PFSK-1 (cell line): ENCODE measurements at regions not wholly inside any gene's neighbourhood (a gene's known extent, or its start where the extent isn't known, plus 50 kb on each side); places are given as distances from the start of the nearest gene placed in this dataset.

Experiments
- FOXP2 ChIP-seq: optimal IDR thresholded peaks from 2 replicates; pipeline ENCODE3; 2011; ENCODE audit warnings: borderline replicate concordance, control low read depth, inconsistent platforms; ENCODE audit not compliant: insufficient read depth; ENCODE audit errors: extremely low read length, extremely low read depth
- POLR2AphosphoS5 ChIP-seq: IDR thresholded peaks from 2 replicates; pipeline ENCODE4 v1.6.1; 2012; ENCODE audit warnings: low read depth, mild to moderate bottlenecking, control low read depth, low read length, moderate library complexity
- REST ChIP-seq, 2 experiments: IDR thresholded peaks; 2 replicates each; pipeline versions ENCODE4 v1.6.1 to v1.8.0; 2011 to 2012; ENCODE audit warnings: low read depth in 2 of 2, low read length in 2 of 2, control low read depth in 1 of 2, inconsistent platforms in 1 of 2, mild to moderate bottlenecking in 1 of 2, moderate library complexity in 1 of 2; ENCODE audit not compliant: insufficient read depth in 1 of 2
- SIN3A ChIP-seq: IDR thresholded peaks from 2 replicates; pipeline ENCODE4 v1.6.1; 2012; ENCODE audit warnings: mild to moderate bottlenecking, low read length, moderate library complexity, borderline replicate concordance; ENCODE audit not compliant: insufficient read depth
- TAF1 ChIP-seq: IDR thresholded peaks from 2 replicates; pipeline ENCODE4 v1.6.1; 2012; ENCODE audit warnings: low read length, control low read depth, borderline replicate concordance; ENCODE audit not compliant: insufficient read depth

- TF ChIP-seq TAF1 (no peak), REST (IDR thresholded peaks at IDR 0.05; ENCODE audit: insufficient read depth in 1 of 2, low read depth in 2 of 2, low read length in 2 of 2) (no peak), POLR2AphosphoS5 (no peak), SIN3A (no peak), FOXP2 (no peak)
These were observed 144.9 kb downstream of the FHIP1A start for GRCh38 chr4:151553874-151554273.

GRCh38 chr4:151555151-151555945 is 146.4 kb downstream of the FHIP1A start:
- TF ChIP-seq POLR2AphosphoS5 (no peak), SIN3A (no peak), TAF1 (no peak), REST (IDR thresholded peaks at IDR 0.05; ENCODE audit: insufficient read depth in 1 of 2, low read depth in 2 of 2, low read length in 2 of 2) (no peak), FOXP2 (no peak)

GRCh38 chr4:151558496-151559113 is 149.6 kb downstream of the FHIP1A start:
- TF ChIP-seq FOXP2, result no peak
- TF ChIP-seq TAF1, result no peak
- TF ChIP-seq SIN3A, result no peak
- no peak for TF ChIP-seq REST (IDR thresholded peaks at IDR 0.05; ENCODE audit: insufficient read depth in 1 of 2, low read depth in 2 of 2, low read length in 2 of 2)
- no peak for TF ChIP-seq POLR2AphosphoS5

GRCh38 chr4:151559595-151559994 is 150.6 kb downstream of the FHIP1A start:
- no peak for TF ChIP-seq FOXP2
- no peak for TF ChIP-seq SIN3A
- TF ChIP-seq TAF1, result no peak
- TF ChIP-seq POLR2AphosphoS5, result no peak
- TF ChIP-seq REST (IDR thresholded peaks at IDR 0.05; ENCODE audit: insufficient read depth in 1 of 2, low read depth in 2 of 2, low read length in 2 of 2), result no peak
